ENCODE measurements at regions not wholly inside any gene's neighbourhood (a gene's known extent, or its start where the extent isn't known, plus 50 kb on each side); places are given as distances from the start of the nearest gene placed in this dataset.

DNA sequence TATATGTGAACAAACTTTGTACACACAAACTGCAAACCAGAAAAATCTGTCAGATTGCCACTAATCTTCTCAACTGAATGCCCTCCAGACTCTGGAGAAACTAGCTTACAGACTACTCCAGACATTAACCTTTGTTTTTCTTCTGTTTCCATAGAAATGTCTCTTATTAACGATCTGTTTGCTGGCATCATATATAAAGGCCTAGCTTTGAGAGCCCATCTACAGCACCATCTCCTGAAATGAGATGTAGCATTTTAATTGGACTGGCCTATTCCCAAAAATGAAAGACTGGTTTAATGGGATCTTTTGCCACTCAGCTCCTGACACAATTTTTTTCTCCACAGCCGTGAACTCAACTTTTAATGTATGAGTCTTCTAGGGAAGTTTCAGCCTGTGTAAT lies 266.0 kb upstream of the IL1RAPL1 start:
- Histone ChIP-seq H3K9me3 (ENCODE audit: low read length) (0 out of 2 replicates have a peak, but pooled peaks cover under 1% of the 10 kb centered on the region), H3K36me3 (replicated peaks in 1 of 2; ENCODE audit: control insufficient read depth in 1 of 2, insufficient read depth in 2 of 2, low read length in 2 of 2) (no peaks in the 10 kb centered on the region), H3K4me3 (replicated peaks in 1 of 3; ENCODE audit: insufficient read depth in 1 of 3, low read depth in 2 of 3, low read length in 3 of 3) (no peak overlapping the region), H4K20me1 (ENCODE audit: insufficient read depth, low read length) (no peaks in the 10 kb centered on the region), H3K27ac (ENCODE audit: extremely low read length, insufficient read depth, low read length) (no peak overlapping the region), H3K27me3 (ENCODE audit: control insufficient read depth in 1 of 2, insufficient read depth in 2 of 2, low read length in 2 of 2) (no peaks in the 10 kb centered on the region), H3K4me1 (ENCODE audit: insufficient read depth, low read length) (no peaks in the 10 kb centered on the region), H2AFZ (ENCODE audit: low read length) (no peak overlapping the region), H3K4me2 (ENCODE audit: low read depth, low read length) (no peak overlapping the region), H3K79me2 (ENCODE audit: insufficient read depth, low read length) (no peaks in the 10 kb centered on the region), H3K9ac (ENCODE audit: insufficient read depth, low read depth, low read length) (no peak overlapping the region)
- ATAC-seq (no peak), FAIRE-seq (no peak), DNase-seq (ENCODE audit: low spot score) (no peak)
- WGBS (ENCODE audit: low lambda C conversion rate): 5% methylated on average over 2 of the region's 2 CpGs
- no TSS peak for BruUV-seq (replicated peaks)
- CTCF ChIA-PET (ENCODE audit: low intra/inter-chr PET ratio, low total read pairs): no interaction called here
- intact Hi-C loops (cut with micrococcal nuclease; ENCODE audit: unreplicated experiment) (no loop called here), in situ Hi-C loops (cut with HindIII; ENCODE audit: extremely low pct_ligation_motif_present, low pct_unique_long_range_greater_than_20kb) (no loop called here)
- POLR2A ChIA-PET: no interaction called here
- no peak for TF ChIP-seq RNF219 (CRISPR knock-in tag; IDR thresholded peaks at IDR 0.05)
- no peak for TF ChIP-seq CCAR2 (optimal IDR thresholded peaks at IDR 0.05; ENCODE audit: low read depth, low read length)
- no peak for TF ChIP-seq TGIF2 (CRISPR knock-in tag; IDR thresholded peaks at IDR 0.05)
- TF ChIP-seq, protein P1, sequence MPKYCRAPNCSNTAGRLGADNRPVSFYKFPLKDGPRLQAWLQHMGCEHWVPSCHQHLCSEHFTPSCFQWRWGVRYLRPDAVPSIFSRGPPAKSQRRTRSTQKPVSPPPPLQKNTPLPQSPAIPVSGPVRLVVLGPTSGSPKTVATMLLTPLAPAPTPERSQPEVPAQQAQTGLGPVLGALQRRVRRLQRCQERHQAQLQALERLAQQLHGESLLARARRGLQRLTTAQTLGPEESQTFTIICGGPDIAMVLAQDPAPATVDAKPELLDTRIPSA (CRISPR knock-in tag; IDR thresholded peaks at IDR 0.05; ENCODE audit: borderline replicate concordance): no peak
- TF ChIP-seq FOXA3 (CRISPR knock-in tag; IDR thresholded peaks at IDR 0.05): no peak
- no peak for TF ChIP-seq PHF8 (CRISPR knock-in tag; IDR thresholded peaks at IDR 0.05)
- TF ChIP-seq ZNF678 (CRISPR knock-in tag; IDR thresholded peaks at IDR 0.05): no peak
- no peak for TF ChIP-seq BCLAF1 (IDR thresholded peaks at IDR 0.05)
- TF ChIP-seq, protein P2, sequence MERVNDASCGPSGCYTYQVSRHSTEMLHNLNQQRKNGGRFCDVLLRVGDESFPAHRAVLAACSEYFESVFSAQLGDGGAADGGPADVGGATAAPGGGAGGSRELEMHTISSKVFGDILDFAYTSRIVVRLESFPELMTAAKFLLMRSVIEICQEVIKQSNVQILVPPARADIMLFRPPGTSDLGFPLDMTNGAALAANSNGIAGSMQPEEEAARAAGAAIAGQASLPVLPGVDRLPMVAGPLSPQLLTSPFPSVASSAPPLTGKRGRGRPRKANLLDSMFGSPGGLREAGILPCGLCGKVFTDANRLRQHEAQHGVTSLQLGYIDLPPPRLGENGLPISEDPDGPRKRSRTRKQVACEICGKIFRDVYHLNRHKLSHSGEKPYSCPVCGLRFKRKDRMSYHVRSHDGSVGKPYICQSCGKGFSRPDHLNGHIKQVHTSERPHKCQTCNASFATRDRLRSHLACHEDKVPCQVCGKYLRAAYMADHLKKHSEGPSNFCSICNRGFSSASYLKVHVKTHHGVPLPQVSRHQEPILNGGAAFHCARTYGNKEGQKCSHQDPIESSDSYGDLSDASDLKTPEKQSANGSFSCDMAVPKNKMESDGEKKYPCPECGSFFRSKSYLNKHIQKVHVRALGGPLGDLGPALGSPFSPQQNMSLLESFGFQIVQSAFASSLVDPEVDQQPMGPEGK (CRISPR knock-in tag; IDR thresholded peaks at IDR 0.05): no peak
- TF ChIP-seq ZMAT5 (CRISPR knock-in tag; IDR thresholded peaks at IDR 0.05; ENCODE audit: borderline replicate concordance, low read depth): no peak
- TF ChIP-seq ARNT (IDR thresholded peaks at IDR 0.05): no peak
- no peak for TF ChIP-seq RFX5 (IDR thresholded peaks at IDR 0.05; ENCODE audit: low read depth, low read length)
- TF ChIP-seq, protein P3, sequence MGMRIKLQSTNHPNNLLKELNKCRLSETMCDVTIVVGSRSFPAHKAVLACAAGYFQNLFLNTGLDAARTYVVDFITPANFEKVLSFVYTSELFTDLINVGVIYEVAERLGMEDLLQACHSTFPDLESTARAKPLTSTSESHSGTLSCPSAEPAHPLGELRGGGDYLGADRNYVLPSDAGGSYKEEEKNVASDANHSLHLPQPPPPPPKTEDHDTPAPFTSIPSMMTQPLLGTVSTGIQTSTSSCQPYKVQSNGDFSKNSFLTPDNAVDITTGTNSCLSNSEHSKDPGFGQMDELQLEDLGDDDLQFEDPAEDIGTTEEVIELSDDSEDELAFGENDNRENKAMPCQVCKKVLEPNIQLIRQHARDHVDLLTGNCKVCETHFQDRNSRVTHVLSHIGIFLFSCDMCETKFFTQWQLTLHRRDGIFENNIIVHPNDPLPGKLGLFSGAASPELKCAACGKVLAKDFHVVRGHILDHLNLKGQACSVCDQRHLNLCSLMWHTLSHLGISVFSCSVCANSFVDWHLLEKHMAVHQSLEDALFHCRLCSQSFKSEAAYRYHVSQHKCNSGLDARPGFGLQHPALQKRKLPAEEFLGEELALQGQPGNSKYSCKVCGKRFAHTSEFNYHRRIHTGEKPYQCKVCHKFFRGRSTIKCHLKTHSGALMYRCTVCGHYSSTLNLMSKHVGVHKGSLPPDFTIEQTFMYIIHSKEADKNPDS (CRISPR knock-in tag; IDR thresholded peaks at IDR 0.05): no peak
- no peak for TF ChIP-seq ZNF670 (CRISPR knock-in tag; IDR thresholded peaks at IDR 0.05; ENCODE audit: borderline replicate concordance)
- TF ChIP-seq BRCA1 (CRISPR knock-in tag; IDR thresholded peaks at IDR 0.05): no peak
- no peak for TF ChIP-seq MED1 (CRISPR knock-in tag; IDR thresholded peaks at IDR 0.05)
- TF ChIP-seq ZNF12 (CRISPR knock-in tag; IDR thresholded peaks at IDR 0.05): no peak
